AG04449 (cell line): ENCODE measurements at regions not wholly inside any gene's neighbourhood (a gene's known extent, or its start where the extent isn't known, plus 50 kb on each side); places are given as distances from the start of the nearest gene placed in this dataset.

Experiments
- CTCF ChIA-PET: fragments of 350-600 bp; formaldehyde crosslinking; extraction: SDS; loops from one replicate; lab custom pipeline; 2021; ENCODE audit warnings: antibody characterized with exemption; lab: Yijun Ruan, JAX
- POLR2A ChIA-PET: fragments of 400-600, 350-600 bp; formaldehyde crosslinking; extraction: SDS; loops from one replicate; lab custom pipeline; 2020; ENCODE audit warnings: antibody characterized with exemption, inconsistent platforms; lab: Yijun Ruan, JAX
- DNase-seq: peaks from one replicate; pipeline ENCODE4 v3.0.0-alpha.2; 2010; ENCODE audit warnings: low read depth, low spot score
- H3K4me3 ChIP-seq: 2 replicates; pipeline ENCODE4 v1.5.1; 2011; ENCODE audit warnings: low read depth, mild to moderate bottlenecking, control low read depth, low read length
- CTCF ChIP-seq: IDR thresholded peaks from one replicate; pipeline ENCODE4 v1.5.1; 2011; ENCODE audit warnings: mild to moderate bottlenecking, moderate library complexity, low read length, control low read depth, inconsistent platforms; ENCODE audit not compliant: insufficient read depth; ENCODE audit errors: missing control alignments

GRCh38 chr3:7913283-7913682, 588.3 kb upstream of the LMCD1 start:
- H3K4me3 ChIP-seq: no peak overlapping the region
- no peak for DNase-seq
- POLR2A ChIA-PET: no interaction called here
- CTCF ChIA-PET: no interaction called here
- no peak for TF ChIP-seq CTCF

- TF ChIP-seq CTCF: no peak
- POLR2A ChIA-PET: no interaction called here
- no peak overlapping the region for H3K4me3 ChIP-seq
- no peak for DNase-seq
- CTCF ChIA-PET: no interaction called here
Observed at GRCh38 chr3:7915356-7915755, 586.3 kb upstream of the LMCD1 start.

- no peak for TF ChIP-seq CTCF
- ChIA-PET CTCF (no interaction called here), POLR2A (no interaction called here)
- H3K4me3 ChIP-seq: no peak overlapping the region
- no peak for DNase-seq
Observed at GRCh38 chr3:7917443-7918151, 584.0 kb upstream of the LMCD1 start.

GRCh38 chr3:7920211-7920610, 581.4 kb upstream of the LMCD1 start:
- no peak for TF ChIP-seq CTCF
- ChIA-PET CTCF (no interaction called here), POLR2A (no interaction called here)
- no peak for DNase-seq
- H3K4me3 ChIP-seq: no peak overlapping the region

- ChIA-PET CTCF (no interaction called here), POLR2A (no interaction called here)
- no peak for DNase-seq
- TF ChIP-seq CTCF: no peak
- no peak overlapping the region for H3K4me3 ChIP-seq
Observed at GRCh38 chr3:7924228-7924627, 577.4 kb upstream of the LMCD1 start.

- POLR2A ChIA-PET: no interaction called here
- TF ChIP-seq CTCF: no peak
- no peak for DNase-seq
Observed at GRCh38 chr3:7927015-7927414, 574.6 kb upstream of the LMCD1 start.

More at GRCh38 chr3:7927015-7927414, 574.6 kb upstream of the LMCD1 start:
- H3K4me3 ChIP-seq: no peak overlapping the region
- CTCF ChIA-PET: no interaction called here
